ENCODE measurements at regions not wholly inside any gene's neighbourhood (a gene's known extent, or its start where the extent isn't known, plus 50 kb on each side); places are given as distances from the start of the nearest gene placed in this dataset.

DNA sequence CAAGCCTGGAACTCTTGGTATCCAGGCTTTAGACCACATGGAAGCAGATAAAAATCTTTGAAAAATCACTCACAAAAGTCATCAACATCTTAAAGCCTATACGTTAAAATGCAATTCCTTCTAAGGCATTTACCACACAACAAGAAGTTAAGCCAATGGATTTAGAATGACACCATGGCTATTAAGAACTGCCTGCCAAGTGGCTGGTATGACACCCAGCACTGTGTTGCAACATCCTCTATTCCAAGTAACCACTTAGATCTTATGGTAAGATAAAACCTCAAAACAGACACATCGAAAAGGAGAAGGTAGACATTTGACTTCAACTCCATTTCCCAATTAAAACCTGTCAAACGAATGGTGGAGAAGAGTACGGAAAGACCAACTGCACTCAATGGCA is 344.2 kb upstream of the SLC30A5 start:
- no peaks in the 10 kb centered on the region for H3K27me3 ChIP-seq (replicated peaks in 1 of 7)
- TF ChIP-seq POLR2AphosphoS5 (IDR thresholded peaks at IDR 0.05) (no peak), POLR2A (IDR thresholded peaks at IDR 0.05) (no peak)
- TF ChIP-seq, protein P1, sequence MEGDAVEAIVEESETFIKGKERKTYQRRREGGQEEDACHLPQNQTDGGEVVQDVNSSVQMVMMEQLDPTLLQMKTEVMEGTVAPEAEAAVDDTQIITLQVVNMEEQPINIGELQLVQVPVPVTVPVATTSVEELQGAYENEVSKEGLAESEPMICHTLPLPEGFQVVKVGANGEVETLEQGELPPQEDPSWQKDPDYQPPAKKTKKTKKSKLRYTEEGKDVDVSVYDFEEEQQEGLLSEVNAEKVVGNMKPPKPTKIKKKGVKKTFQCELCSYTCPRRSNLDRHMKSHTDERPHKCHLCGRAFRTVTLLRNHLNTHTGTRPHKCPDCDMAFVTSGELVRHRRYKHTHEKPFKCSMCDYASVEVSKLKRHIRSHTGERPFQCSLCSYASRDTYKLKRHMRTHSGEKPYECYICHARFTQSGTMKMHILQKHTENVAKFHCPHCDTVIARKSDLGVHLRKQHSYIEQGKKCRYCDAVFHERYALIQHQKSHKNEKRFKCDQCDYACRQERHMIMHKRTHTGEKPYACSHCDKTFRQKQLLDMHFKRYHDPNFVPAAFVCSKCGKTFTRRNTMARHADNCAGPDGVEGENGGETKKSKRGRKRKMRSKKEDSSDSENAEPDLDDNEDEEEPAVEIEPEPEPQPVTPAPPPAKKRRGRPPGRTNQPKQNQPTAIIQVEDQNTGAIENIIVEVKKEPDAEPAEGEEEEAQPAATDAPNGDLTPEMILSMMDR (IDR thresholded peaks at IDR 0.05 in 8 of 11, conservative IDR thresholded peaks at IDR 0.05 in 3 of 11), result no peak
- WGBS, 5 donors, result 37 to 68% (median 46%) methylated on average over 4 of the region's 4 CpGs
- intact Hi-C loops (cut with DNase I; ENCODE audit: low total_unique reads), result no loop called here
- H3K9me3 ChIP-seq, result no peaks in the 10 kb centered on the region
- no peak overlapping the region for H3K27ac ChIP-seq
- no peaks in the 10 kb centered on the region for H3K36me3 ChIP-seq
- peaks cover 0 to 7% (median 0%) of the 10 kb centered on the region in 6 donors for H3K4me1 ChIP-seq
- no peak for DNase-seq
- H3K4me3 ChIP-seq, result no peak overlapping the region

DNA sequence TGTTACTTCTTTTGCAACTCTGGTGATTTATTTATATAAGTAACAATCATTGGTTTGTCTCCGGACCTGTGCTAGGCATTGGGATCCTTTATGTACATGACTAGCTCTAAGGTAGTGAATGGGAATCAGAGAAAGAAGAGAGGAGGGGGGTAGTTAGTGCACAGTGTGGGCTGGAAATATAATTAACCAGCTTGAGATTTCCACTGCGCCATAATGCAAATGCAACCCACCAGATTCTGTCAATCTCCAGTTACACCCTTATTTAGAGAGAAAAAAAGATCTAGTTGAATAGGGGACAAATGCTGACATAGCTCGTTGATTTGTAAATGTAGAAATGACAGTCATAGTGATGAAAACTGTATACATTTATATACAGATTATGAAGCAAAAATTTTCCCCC is 342.2 kb upstream of the SLC30A5 start:
- intact Hi-C loops (cut with DNase I; ENCODE audit: low total_unique reads), result no loop called here
- DNase-seq, result no peak
- TF ChIP-seq POLR2AphosphoS5 (IDR thresholded peaks at IDR 0.05) (no peak), POLR2A (IDR thresholded peaks at IDR 0.05) (no peak)
- TF ChIP-seq, protein P1 (IDR thresholded peaks at IDR 0.05 in 8 of 11, conservative IDR thresholded peaks at IDR 0.05 in 3 of 11), result no peak
- Histone ChIP-seq H3K27ac (no peak overlapping the region), H3K36me3 (no peaks in the 10 kb centered on the region), H3K9me3 (no peaks in the 10 kb centered on the region), H3K4me3 (no peak overlapping the region), H3K27me3 (replicated peaks in 1 of 7) (no peaks in the 10 kb centered on the region), H3K4me1 (no peaks in the 10 kb centered on the region)
- WGBS, 5 donors, result 84 to 93% (median 89%) methylated on average over 3 of the region's 3 CpGs

DNA sequence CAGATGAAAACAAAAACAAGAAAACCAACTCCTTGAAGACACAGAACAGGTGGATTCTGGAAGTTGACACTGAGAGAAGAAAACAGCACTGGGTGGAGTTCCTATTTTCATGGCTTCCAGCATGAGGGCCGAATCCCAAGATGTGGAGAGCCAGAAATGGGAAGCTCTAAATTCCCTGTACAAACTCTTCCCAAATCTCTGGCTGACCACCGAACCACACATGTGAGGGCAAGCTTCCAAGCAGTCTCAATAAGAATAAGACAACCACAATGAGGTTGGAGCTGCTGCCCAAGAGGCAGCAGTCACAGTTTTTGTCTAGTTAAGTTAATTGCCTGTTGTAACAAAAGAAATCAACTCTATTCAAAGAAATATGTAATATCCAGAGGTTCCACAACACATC is 339.3 kb upstream of the SLC30A5 start:
- 78 to 96% (median 92%) methylated on average over 2 of the region's 2 CpGs for WGBS, 5 donors
- H3K4me1 ChIP-seq, result no peaks in the 10 kb centered on the region
- no peak overlapping the region for H3K27ac ChIP-seq
- no peaks in the 10 kb centered on the region for H3K36me3 ChIP-seq
- H3K9me3 ChIP-seq, result no peaks in the 10 kb centered on the region
- no peak overlapping the region for H3K4me3 ChIP-seq
- TF ChIP-seq POLR2AphosphoS5 (IDR thresholded peaks at IDR 0.05) (no peak), POLR2A (IDR thresholded peaks at IDR 0.05) (no peak)
- TF ChIP-seq, protein P1 (IDR thresholded peaks at IDR 0.05 in 8 of 11, conservative IDR thresholded peaks at IDR 0.05 in 3 of 11), result no peak
- intact Hi-C loops (cut with DNase I; ENCODE audit: low total_unique reads), result no loop called here
- no peak for DNase-seq
- no peaks in the 10 kb centered on the region for H3K27me3 ChIP-seq (replicated peaks in 1 of 7)

DNA sequence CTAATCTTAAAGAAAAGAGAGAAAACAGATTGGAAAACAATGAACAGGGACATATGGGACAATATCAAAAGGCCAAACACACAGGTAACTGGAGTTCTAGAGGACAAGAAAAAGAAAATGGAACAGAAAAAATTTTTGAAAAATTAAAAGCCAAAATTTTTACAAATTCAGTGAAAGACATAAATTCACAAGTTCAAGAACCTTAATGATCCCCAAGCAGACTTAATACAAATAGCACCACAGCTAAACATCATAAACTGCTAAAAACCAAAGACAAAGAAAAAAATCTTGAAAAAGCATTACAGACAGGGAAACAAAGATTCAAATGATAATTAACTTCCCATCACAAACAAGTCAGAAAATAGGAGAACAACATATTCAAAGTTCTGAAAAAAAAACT is 338.5 kb upstream of the SLC30A5 start:
- Histone ChIP-seq H3K27ac (no peak overlapping the region), H3K27me3 (replicated peaks in 1 of 7) (no peaks in the 10 kb centered on the region), H3K4me1 (no peaks in the 10 kb centered on the region), H3K36me3 (no peaks in the 10 kb centered on the region), H3K9me3 (no peaks in the 10 kb centered on the region), H3K4me3 (no peak overlapping the region)
- intact Hi-C loops (cut with DNase I; ENCODE audit: low total_unique reads), result no loop called here
- no peak for DNase-seq
- no peak for TF ChIP-seq POLR2AphosphoS5 (IDR thresholded peaks at IDR 0.05)
- no peak for TF ChIP-seq POLR2A (IDR thresholded peaks at IDR 0.05)
- TF ChIP-seq, protein P1 (IDR thresholded peaks at IDR 0.05 in 8 of 11, conservative IDR thresholded peaks at IDR 0.05 in 3 of 11), result no peak
